GM06990 (cell line): ENCODE measurements at regions not wholly inside any gene's neighbourhood (a gene's known extent, or its start where the extent isn't known, plus 50 kb on each side); places are given as distances from the start of the nearest gene placed in this dataset.

Experiments used
- DNase-seq: peaks from one replicate; pipeline ENCODE4 v3.0.0-alpha.2; 2011; ENCODE audit not compliant: insufficient read length; ENCODE audit errors: extremely low read depth
- H3K27me3 ChIP-seq: replicated peaks from 2 replicates; pipeline ENCODE4 v1.6.0; 2011; ENCODE audit warnings: low read length; ENCODE audit not compliant: control insufficient read depth, insufficient read depth
- H3K36me3 ChIP-seq: 2 replicates; pipeline ENCODE4 v1.5.1; 2011; ENCODE audit warnings: low read length; ENCODE audit not compliant: control insufficient read depth, insufficient read depth
- H3K4me3 ChIP-seq: replicated peaks from 2 replicates; pipeline ENCODE4 v1.5.1; 2011; ENCODE audit warnings: low read depth, mild to moderate bottlenecking, control low read depth, low read length
- CTCF ChIP-seq: IDR thresholded peaks from 2 replicates; pipeline ENCODE4 v1.5.1; 2011; ENCODE audit warnings: low read length, control low read depth, mild to moderate bottlenecking, inconsistent platforms; ENCODE audit not compliant: insufficient read depth, poor library complexity, severe bottlenecking

DNA sequence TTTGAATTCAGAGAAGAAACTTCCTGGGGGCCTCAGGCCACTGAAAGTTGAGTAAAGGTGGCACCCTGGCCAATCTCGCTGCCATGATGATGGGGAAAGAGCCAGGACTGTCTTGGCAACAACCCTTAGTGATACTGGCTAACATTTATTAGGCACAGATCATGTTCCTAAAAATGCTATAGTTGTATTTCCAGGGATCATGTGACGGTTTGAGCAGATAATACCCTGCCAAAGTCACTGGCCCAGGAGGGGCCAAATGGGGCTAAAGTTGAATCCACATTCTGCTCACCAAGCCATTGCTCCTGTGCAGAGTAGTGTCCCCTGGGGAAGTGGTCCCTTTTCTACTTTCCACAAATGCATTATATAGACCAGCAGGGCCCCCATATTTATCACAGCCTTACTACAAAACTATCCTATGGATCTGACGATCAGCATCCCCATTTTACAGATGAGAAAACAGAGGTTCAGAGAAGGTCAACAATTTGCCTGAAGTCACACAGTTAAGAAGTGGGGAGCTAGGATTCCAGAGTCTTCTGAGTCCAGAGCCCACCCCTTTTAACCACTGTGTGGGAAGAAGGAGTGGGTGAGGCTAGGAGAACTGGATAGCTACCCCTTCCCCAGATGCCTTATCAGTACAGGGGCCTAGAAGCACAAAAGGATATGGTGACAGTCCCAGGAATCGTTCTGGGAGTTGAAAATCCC lies 300.0 kb upstream of the IRX3 start:
- no peak for TF ChIP-seq CTCF
- Histone ChIP-seq H3K4me3 (no peak overlapping the region), H3K36me3 (no peaks in the 10 kb centered on the region), H3K27me3 (no peaks in the 10 kb centered on the region)
- no peak for DNase-seq

DNA sequence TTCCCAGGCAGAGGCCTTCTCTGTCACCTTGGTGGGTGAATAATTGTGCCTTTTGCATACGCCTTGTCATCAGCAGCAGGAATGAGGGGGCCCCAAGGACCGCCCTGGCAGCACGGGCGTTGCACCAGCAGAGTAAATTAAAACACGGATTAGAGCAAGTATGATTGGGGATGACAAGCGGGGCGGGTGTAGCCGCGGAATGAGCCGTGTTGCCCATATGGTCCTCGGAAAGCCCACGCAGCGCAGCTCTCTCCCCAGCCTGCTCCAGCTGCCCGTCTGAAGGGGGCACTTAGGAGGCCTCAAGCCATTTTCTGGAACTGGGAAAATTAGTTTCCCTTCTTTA lies 299.4 kb upstream of the IRX3 start:
- no peaks in the 10 kb centered on the region for H3K36me3 ChIP-seq
- TF ChIP-seq CTCF: no peak
- DNase-seq: no peak
- no peaks in the 10 kb centered on the region for H3K27me3 ChIP-seq
- no peak overlapping the region for H3K4me3 ChIP-seq

- no peak for DNase-seq
- Histone ChIP-seq H3K36me3 (no peaks in the 10 kb centered on the region), H3K27me3 (no peaks in the 10 kb centered on the region), H3K4me3 (no peak overlapping the region)
- TF ChIP-seq CTCF: no peak
Observed at GRCh38 chr16:54585094-54585997, 298.8 kb upstream of the IRX3 start.

DNA sequence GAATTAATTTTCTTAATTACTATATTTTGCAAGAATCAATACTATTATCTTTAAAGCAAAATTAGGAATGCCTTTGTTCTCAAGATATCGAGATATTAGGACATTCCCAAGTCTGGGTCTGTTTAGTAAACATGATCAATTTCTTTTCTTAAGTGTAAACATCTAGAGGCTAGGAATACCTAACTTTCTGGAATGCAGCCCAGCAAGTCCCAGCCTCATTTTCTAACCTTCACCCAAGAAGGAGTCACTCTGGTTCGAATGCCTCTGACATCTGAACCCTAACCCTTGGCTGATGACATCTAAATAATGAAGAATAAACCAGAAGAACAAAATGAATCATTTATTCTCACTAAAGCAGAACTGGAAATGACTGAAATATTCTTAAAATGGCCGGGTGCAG lies 297.5 kb upstream of the IRX3 start:
- H3K36me3 ChIP-seq: no peaks in the 10 kb centered on the region
- H3K27me3 ChIP-seq: no peaks in the 10 kb centered on the region
- no peak overlapping the region for H3K4me3 ChIP-seq
- TF ChIP-seq CTCF: no peak
- no peak for DNase-seq

- DNase-seq: no peak
- no peak for TF ChIP-seq CTCF
- H3K27me3 ChIP-seq: no peaks in the 10 kb centered on the region
- no peaks in the 10 kb centered on the region for H3K36me3 ChIP-seq
- no peak overlapping the region for H3K4me3 ChIP-seq
Observed at GRCh38 chr16:54582631-54583250, 296.2 kb upstream of the IRX3 start.
